ENCODE measurements at regions not wholly inside any gene's neighbourhood (a gene's known extent, or its start where the extent isn't known, plus 50 kb on each side); places are given as distances from the start of the nearest gene placed in this dataset.

DNA sequence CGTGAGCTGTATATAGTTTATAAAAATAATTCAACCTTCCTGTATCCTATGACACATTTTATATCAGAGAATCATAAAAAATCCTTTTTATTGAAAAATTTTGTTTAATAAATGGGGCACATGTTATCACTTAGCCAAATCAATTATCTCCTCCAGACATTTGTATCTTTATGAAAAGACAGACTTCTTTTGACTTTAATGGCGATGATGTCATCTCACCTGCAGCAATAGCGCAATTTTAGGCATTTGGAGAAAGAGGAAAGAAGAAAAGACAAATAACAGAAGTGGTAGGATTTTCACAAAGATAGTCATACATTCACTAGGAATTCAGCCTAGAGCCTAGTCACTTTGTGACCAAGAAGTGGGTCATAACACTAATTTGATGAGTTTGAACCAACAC, 444.5 kb downstream of the PREX1 start:
- H3K4me3 ChIP-seq (replicated peaks in 1 of 3; ENCODE audit: low read depth in 2 of 3, low read length in 3 of 3) = no peak overlapping the region
- H3K4me3 Mint-ChIP-seq = no peak overlapping the region
- no CpG with 5 or more reads among the region's 3 CpGs for WGBS (ENCODE audit: insufficient coverage)
- no peak overlapping the region for H3K9ac ChIP-seq (ENCODE audit: insufficient read depth, low read length, poor library complexity, severe bottlenecking)
- no peaks in the 10 kb centered on the region for H3K36me3 Mint-ChIP-seq
- DNase-seq = no peak
- no peak overlapping the region for H3K4me2 ChIP-seq (replicated peaks; ENCODE audit: extremely low read depth, low read length, poor library complexity, severe bottlenecking)
- intact Hi-C loops (cut with micrococcal nuclease) = no loop called here
- H3K36me3 ChIP-seq (replicated peaks in 1 of 2; ENCODE audit: control insufficient read depth in 1 of 2, insufficient read depth in 2 of 2, low read length in 2 of 2) = no peaks in the 10 kb centered on the region
- H3K27me3 ChIP-seq (ENCODE audit: control insufficient read depth in 2 of 2, insufficient read depth in 2 of 2, low read length in 2 of 2) = no peaks in the 10 kb centered on the region
- H3K4me1 ChIP-seq (ENCODE audit: control insufficient read depth in 1 of 2, insufficient read depth in 2 of 2, low read length in 2 of 2) = no peaks in the 10 kb centered on the region
- H3K9me3 Mint-ChIP-seq = peaks cover 0 to 4% (median 3%) of the 10 kb centered on the region in 7 donors
- no peak for TF ChIP-seq CTCF (IDR thresholded peaks at IDR 0.05)
- no peak overlapping the region for H2AFZ ChIP-seq (ENCODE audit: insufficient read depth, low read depth, low read length, poor library complexity, severe bottlenecking)
- no peaks in the 10 kb centered on the region for H4K20me1 ChIP-seq (ENCODE audit: insufficient read depth, low read length)
- H3K79me2 ChIP-seq (ENCODE audit: insufficient read depth, low read length) = no peaks in the 10 kb centered on the region
- H3K9me3 ChIP-seq (replicated peaks in 1 of 2; ENCODE audit: control insufficient read depth in 1 of 2, insufficient read depth in 1 of 2, low read length in 2 of 2) = no peaks in the 10 kb centered on the region
- no peaks in the 10 kb centered on the region for H3K4me1 Mint-ChIP-seq
- no peak overlapping the region for H3K27ac ChIP-seq (ENCODE audit: low read depth in 1 of 2, low read length in 2 of 2)
- peaks cover 9 to 13% (median 9%) of the 10 kb centered on the region in 3 donors for H3K27me3 Mint-ChIP-seq (ENCODE audit: low read depth in 3 of 3)
- no peak overlapping the region for H3K27ac Mint-ChIP-seq

GRCh38 chr20:48382304-48382703, 445.5 kb downstream of the PREX1 start:
- no peaks in the 10 kb centered on the region for H3K36me3 ChIP-seq (replicated peaks in 1 of 2; ENCODE audit: control insufficient read depth in 1 of 2, insufficient read depth in 2 of 2, low read length in 2 of 2)
- H3K4me2 ChIP-seq (replicated peaks; ENCODE audit: extremely low read depth, low read length, poor library complexity, severe bottlenecking) = no peak overlapping the region
- no peaks in the 10 kb centered on the region for H4K20me1 ChIP-seq (ENCODE audit: insufficient read depth, low read length)
- no peak overlapping the region for H2AFZ ChIP-seq (ENCODE audit: insufficient read depth, low read depth, low read length, poor library complexity, severe bottlenecking)
- H3K9ac ChIP-seq (ENCODE audit: insufficient read depth, low read length, poor library complexity, severe bottlenecking) = no peak overlapping the region
- DNase-seq = no peak
- H3K27me3 Mint-ChIP-seq (ENCODE audit: low read depth in 3 of 3) = peaks cover 9 to 15% (median 9%) of the 10 kb centered on the region in 3 donors
- no peak overlapping the region for H3K27ac Mint-ChIP-seq
- H3K4me1 ChIP-seq (ENCODE audit: control insufficient read depth in 1 of 2, insufficient read depth in 2 of 2, low read length in 2 of 2) = no peaks in the 10 kb centered on the region
- WGBS (ENCODE audit: insufficient coverage) = 94% methylated on average over 5 of the region's 5 CpGs
- H3K36me3 Mint-ChIP-seq = no peaks in the 10 kb centered on the region
- no peak for TF ChIP-seq CTCF (IDR thresholded peaks at IDR 0.05)
- peaks cover 0 to 4% (median 3%) of the 10 kb centered on the region in 7 donors for H3K9me3 Mint-ChIP-seq
- intact Hi-C loops (cut with micrococcal nuclease) = no loop called here
- H3K9me3 ChIP-seq (replicated peaks in 1 of 2; ENCODE audit: control insufficient read depth in 1 of 2, insufficient read depth in 1 of 2, low read length in 2 of 2) = no peaks in the 10 kb centered on the region
- H3K27ac ChIP-seq (ENCODE audit: low read depth in 1 of 2, low read length in 2 of 2) = no peak overlapping the region
- H3K27me3 ChIP-seq (ENCODE audit: control insufficient read depth in 2 of 2, insufficient read depth in 2 of 2, low read length in 2 of 2) = no peaks in the 10 kb centered on the region
- no peak overlapping the region for H3K4me3 ChIP-seq (replicated peaks in 1 of 3; ENCODE audit: low read depth in 2 of 3, low read length in 3 of 3)
- no peaks in the 10 kb centered on the region for H3K4me1 Mint-ChIP-seq
- no peak overlapping the region for H3K4me3 Mint-ChIP-seq
- H3K79me2 ChIP-seq (ENCODE audit: insufficient read depth, low read length) = no peaks in the 10 kb centered on the region

Data from CD14-positive monocyte (primary cell).